ENCODE measurements at regions not wholly inside any gene's neighbourhood (a gene's known extent, or its start where the extent isn't known, plus 50 kb on each side); places are given as distances from the start of the nearest gene placed in this dataset.

DNA sequence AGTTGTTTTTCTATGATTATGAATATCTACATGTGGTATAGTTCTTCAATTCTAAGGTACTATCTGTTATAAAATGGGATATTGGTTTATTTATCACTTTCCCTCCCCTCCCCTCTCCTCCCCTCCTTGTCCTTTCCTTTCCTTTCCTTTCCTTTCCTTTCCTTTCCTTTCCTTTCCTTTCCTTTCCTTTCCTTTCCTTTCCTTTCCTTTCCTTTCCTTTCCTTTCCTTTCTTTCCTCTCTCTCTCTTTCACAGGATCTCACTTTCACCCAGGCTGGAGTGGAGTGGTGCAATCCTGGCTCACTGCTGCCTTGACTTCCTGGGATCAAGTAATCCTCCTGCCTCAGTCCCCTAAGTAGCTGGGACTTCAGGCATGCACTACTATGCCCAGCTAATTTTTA lies 466.8 kb downstream of the DMAC1 start:
- TF ChIP-seq, protein P1, sequence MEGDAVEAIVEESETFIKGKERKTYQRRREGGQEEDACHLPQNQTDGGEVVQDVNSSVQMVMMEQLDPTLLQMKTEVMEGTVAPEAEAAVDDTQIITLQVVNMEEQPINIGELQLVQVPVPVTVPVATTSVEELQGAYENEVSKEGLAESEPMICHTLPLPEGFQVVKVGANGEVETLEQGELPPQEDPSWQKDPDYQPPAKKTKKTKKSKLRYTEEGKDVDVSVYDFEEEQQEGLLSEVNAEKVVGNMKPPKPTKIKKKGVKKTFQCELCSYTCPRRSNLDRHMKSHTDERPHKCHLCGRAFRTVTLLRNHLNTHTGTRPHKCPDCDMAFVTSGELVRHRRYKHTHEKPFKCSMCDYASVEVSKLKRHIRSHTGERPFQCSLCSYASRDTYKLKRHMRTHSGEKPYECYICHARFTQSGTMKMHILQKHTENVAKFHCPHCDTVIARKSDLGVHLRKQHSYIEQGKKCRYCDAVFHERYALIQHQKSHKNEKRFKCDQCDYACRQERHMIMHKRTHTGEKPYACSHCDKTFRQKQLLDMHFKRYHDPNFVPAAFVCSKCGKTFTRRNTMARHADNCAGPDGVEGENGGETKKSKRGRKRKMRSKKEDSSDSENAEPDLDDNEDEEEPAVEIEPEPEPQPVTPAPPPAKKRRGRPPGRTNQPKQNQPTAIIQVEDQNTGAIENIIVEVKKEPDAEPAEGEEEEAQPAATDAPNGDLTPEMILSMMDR (IDR thresholded peaks at IDR 0.05; ENCODE audit: insufficient read depth, low read length, missing control alignments), result no peak
- ChIA-PET CTCF (no interaction called here), POLR2A (no interaction called here)
- no peak for DNase-seq (ENCODE audit: low read depth, low spot score)
- H3K4me3 ChIP-seq (ENCODE audit: low read depth, low read length), result no peak overlapping the region

DNA sequence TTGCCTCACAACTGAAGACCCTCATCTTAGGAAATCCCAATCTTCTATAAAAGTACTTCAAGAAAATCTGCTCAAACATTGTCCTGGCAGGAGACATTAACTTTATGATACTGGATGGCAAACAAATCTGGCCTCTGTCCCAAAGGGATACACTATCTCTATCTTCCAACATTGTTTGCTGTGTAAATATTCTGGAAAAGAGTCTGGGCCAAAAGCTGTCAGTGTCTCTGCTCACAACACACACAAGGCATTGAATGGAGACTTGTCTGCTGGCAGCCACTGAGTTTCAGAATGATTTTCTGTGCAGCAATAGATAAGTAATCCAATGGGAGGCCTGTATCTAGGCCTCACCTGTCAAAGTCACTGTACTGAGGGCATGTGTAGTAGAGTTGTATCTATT lies 471.1 kb downstream of the DMAC1 start:
- ChIA-PET POLR2A (no interaction called here), CTCF (no interaction called here)
- TF ChIP-seq, protein P1 (IDR thresholded peaks at IDR 0.05; ENCODE audit: insufficient read depth, low read length, missing control alignments), result no peak
- no peak for DNase-seq (ENCODE audit: low read depth, low spot score)
- H3K4me3 ChIP-seq (ENCODE audit: low read depth, low read length), result no peak overlapping the region

DNA sequence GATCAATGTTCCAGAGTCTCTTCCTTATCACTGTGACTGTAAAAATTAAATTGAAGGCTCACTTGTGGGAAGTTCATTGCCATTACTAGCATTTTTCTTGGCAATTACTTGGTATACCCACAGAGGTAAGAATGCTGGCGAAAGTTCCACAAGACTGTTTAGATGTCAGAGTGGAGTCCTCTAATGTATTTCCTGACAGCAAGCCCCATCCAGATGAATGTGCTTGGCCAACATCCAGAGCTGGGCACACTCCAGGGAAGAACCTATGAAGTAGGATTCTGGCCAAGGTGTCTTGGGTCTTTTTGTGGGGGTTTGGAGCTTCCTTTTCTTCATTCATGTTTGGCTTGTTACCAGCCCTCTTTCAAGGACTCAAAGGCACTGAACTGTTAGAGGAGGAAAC lies 473.6 kb downstream of the DMAC1 start:
- DNase-seq (ENCODE audit: low read depth, low spot score), result no peak
- TF ChIP-seq, protein P1 (IDR thresholded peaks at IDR 0.05; ENCODE audit: insufficient read depth, low read length, missing control alignments), result no peak
- CTCF ChIA-PET, result no interaction called here
- no peak overlapping the region for H3K4me3 ChIP-seq (ENCODE audit: low read depth, low read length)
- POLR2A ChIA-PET, result no interaction called here

GRCh38 chr9:7324152-7324598 lies 475.4 kb downstream of the DMAC1 start:
- POLR2A ChIA-PET, result no interaction called here
- H3K4me3 ChIP-seq (ENCODE audit: low read depth, low read length), result no peak overlapping the region
- TF ChIP-seq, protein P1 (IDR thresholded peaks at IDR 0.05; ENCODE audit: insufficient read depth, low read length, missing control alignments), result no peak
- DNase-seq (ENCODE audit: low read depth, low spot score), result no peak
- CTCF ChIA-PET, result no interaction called here

- no peak overlapping the region for H3K4me3 ChIP-seq (ENCODE audit: low read depth, low read length)
- TF ChIP-seq, protein P1 (IDR thresholded peaks at IDR 0.05; ENCODE audit: insufficient read depth, low read length, missing control alignments), result no peak
- POLR2A ChIA-PET, result no interaction called here
- DNase-seq (ENCODE audit: low read depth, low spot score), result no peak
- CTCF ChIA-PET, result no interaction called here
These were observed 478.7 kb downstream of the DMAC1 start for GRCh38 chr9:7320841-7321240.

- H3K4me3 ChIP-seq (ENCODE audit: low read depth, low read length), result no peak overlapping the region
- POLR2A ChIA-PET, result no interaction called here
- DNase-seq (ENCODE audit: low read depth, low spot score), result peak; percentile 62
- CTCF ChIA-PET, result no interaction called here
- TF ChIP-seq, protein P1 (IDR thresholded peaks at IDR 0.05; ENCODE audit: insufficient read depth, low read length, missing control alignments), result no peak
These were observed 479.4 kb downstream of the DMAC1 start for GRCh38 chr9:7320139-7320538.
